Middle frontal gyrus (tissue), 1 donor: ENCODE measurements at regions not wholly inside any gene's neighbourhood (a gene's known extent, or its start where the extent isn't known, plus 50 kb on each side); places are given as distances from the start of the nearest gene placed in this dataset.

Experiments used
- DNase-seq: peaks from one replicate; pipeline ENCODE4 v3.0.0-alpha.2; 2015; ENCODE audit warnings: low spot score; ENCODE audit errors: extremely low spot score

DNA sequence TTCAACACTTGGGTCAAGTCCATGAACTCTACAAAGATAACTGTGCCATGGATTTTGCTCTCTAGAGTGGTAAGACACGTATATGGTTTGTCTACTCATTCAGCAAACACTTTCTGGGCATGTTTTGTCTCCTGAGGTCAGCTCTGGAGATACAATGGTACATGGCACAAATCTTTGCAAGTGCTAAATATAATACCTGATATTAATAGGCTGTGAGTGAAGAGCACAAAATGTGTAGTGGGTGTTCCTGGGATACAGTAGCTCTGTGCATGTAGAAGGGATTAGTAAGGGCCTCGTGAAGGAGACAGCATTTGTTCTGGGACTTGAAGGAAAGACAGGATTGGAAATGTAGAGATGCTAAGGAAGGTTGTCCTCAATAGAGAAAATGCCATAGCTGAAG, 360.9 kb downstream of the BCKDHB start:
- no peak for DNase-seq

- DNase-seq, result no peak
These were observed 360.5 kb downstream of the BCKDHB start for GRCh38 chr6:80466981-80467380.

- no peak for DNase-seq
These were observed 359.0 kb downstream of the BCKDHB start for GRCh38 chr6:80465513-80465912.

GRCh38 chr6:80464901-80465300, 358.4 kb downstream of the BCKDHB start:
- DNase-seq, result no peak

DNA sequence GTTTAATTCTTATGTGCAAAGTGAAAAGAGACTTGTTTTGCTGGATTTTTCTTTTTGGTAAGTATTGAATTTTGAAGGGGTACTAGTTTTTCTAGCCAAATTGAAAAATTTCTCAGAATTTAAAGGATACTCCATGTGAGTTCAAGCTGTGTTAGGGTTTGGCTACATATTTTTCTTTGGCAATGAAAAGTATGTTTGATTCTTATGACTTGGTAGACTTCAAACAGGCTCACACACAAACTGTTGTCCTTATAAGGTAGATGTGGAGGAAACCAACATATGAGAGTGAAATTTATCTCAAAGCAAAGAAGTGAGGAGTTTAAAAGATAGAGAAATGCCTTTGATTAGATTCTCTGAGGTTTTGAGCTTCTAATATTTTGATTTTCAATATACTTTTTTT, 356.7 kb downstream of the BCKDHB start:
- no peak for DNase-seq

GRCh38 chr6:80460257-80460865, 353.9 kb downstream of the BCKDHB start:
- DNase-seq, result no peak

- peak; percentile 35 for DNase-seq
These were observed 351.0 kb downstream of the BCKDHB start for GRCh38 chr6:80457439-80457933.

DNA sequence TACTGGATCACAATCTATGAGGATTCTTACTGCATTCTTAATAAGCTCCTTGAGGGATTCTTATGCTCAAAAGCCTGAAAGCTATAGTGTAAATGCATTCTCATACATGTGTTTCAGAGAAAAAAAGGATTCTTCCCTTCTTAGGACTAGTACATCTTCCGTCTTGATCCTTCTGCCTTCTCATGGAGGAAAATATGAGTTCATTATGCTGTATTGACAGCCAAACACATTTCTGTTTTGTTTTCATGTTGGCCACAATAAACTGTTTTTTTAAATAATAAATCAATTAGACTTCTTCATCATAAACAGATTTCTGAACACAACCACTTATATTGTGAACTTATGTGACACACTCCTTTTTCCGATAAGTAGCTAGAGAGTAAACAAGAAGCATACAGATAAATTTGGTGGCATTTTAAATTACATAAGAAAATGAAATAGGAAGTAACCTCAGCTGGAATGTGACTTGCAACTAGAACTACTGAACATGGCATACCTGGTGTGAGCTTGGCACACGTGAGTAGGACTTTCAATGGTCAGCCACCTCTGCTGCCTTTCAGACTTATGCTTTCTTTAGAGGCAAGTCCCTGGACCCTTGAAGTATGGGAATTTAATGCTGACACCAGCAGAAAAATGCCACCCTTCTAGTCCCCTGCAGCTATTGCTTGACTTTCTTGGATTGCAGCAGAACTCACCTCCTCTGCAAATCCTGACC, 350.4 kb downstream of the BCKDHB start:
- no peak for DNase-seq

DNA sequence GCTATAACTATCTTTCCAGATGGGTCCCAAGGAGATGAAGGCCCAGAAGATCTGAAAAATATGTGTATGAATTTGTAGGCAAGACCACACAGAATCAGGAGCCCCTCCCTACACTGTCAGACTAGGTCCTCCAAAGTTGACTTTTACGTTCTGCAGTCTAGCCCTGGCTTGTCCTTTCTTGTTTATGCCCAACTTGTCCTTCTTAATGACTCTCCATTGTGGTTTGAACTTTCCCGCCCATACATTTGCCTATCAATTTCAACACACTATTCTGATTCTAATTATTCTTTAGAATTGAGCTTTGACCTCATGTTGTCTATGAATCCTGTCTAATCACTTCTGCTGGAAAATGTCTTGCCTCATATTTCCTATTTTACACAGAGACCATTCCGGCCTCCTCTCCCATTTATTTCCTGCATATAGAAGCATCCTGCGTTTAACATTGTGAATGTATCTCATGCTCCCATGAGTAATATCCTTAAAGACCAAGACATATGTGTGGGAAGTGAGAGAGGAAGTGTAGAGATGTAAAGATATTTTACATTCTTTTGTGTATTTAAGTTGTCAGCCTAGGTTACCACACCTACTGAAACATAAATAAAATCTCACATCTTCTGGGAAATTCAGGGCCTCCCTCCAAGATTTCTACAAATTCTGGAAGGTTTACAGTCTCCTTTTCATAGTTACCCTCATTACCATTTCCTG, 348.3 kb downstream of the BCKDHB start:
- no peak for DNase-seq

GRCh38 chr6:80454197-80454596, 347.7 kb downstream of the BCKDHB start:
- DNase-seq, result no peak

GRCh38 chr6:80449726-80450125, 343.3 kb downstream of the BCKDHB start:
- DNase-seq, result no peak

- DNase-seq, result no peak
These were observed 340.1 kb downstream of the BCKDHB start for GRCh38 chr6:80446454-80447045.

DNA sequence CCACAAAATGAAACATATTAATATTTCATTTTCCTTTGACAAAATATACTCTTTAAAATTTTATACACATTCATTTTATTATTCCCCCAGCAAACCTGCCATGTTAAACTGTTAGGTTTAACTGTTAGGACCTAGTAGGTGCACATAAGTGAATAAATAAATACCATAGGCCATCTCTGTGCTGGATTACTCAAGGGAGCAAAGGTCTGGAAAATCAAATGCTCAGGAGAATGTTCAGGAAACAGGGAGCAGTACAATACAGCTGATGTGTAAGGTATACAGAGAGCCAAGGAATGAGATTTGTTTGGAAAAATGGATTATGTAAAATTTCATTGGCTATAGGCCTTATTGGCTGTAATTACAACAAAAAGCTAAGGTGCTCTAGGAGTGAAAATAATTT, 339.3 kb downstream of the BCKDHB start:
- no peak for DNase-seq

GRCh38 chr6:80442366-80442765, 335.9 kb downstream of the BCKDHB start:
- DNase-seq, result no peak

- no peak for DNase-seq
These were observed 334.7 kb downstream of the BCKDHB start for GRCh38 chr6:80441131-80441530.

GRCh38 chr6:80440496-80441115, 334.1 kb downstream of the BCKDHB start:
- no peak for DNase-seq

DNA sequence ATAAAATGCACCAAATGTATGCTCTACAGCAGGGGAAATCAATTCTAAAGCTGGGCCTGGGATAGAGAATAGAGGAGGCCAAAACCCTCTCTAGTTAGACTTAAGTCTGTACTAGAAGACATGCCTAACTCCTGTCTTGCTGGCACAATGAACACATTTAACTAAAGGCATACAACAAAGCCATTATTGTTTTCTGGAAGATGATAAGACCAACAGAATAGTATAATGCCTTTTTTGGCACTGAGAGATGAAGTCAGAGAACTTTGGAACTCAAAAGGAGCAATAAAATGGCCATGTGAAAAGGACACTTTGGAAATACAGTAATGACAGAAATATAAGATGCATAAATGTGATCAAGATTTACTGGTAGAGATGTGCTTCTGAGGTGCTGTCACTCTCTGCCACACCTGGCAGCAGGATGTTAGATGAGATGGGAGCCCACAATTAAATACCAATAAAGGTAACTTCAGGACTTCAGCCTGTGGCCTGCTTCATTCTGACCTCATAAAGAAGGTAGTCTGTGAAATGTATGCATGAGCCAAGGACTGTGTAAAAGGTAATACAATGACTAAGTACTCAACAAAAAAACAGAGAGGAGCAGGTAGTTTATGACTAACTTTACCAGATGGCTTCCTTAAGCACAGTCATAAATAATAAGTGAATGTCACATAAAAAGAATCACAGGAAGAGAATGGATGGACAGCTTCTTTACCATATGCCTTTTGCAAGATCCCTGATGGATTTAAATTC, 333.4 kb downstream of the BCKDHB start:
- DNase-seq, result no peak

DNA sequence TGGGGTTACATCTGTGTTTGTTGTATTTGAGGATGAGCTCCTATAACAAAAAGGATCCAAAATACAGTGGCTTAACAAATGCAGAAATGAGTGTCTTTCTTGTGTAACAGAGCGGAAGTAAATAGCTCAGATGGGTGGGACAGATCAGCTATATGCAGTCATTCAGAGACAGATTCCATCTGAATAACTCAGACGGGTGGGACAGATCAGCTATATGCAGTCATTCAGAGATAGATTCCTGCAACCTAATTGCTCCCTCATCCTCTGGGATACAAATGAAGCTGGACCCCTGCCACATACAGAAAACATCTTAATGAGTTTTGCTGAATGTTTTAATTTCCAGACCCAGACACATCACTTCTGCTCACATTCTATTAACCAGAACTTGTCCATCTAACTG, 332.3 kb downstream of the BCKDHB start:
- DNase-seq, result no peak

DNA sequence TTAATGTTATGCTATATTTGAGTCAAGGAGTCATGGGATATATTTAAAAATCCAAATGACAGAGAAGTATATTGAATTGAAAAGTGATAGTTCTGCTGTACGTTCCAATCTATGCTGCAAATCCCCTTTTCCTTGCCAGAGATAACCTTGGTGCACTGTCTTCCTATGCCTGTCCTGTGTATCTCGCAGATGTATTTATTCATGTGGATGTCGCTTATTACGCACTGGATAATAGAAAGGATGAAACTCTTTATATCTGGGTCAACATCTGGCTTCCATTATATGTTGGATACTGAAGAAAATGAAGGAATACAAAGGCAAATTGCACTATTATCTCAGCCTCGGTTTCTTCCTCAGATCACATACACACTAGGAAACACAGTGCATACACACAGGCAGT, 331.3 kb downstream of the BCKDHB start:
- DNase-seq, result no peak

- DNase-seq, result no peak
These were observed 330.8 kb downstream of the BCKDHB start for GRCh38 chr6:80437221-80437620.

- DNase-seq, result no peak
These were observed 330.2 kb downstream of the BCKDHB start for GRCh38 chr6:80436663-80437062.
